ENCODE measurements at regions not wholly inside any gene's neighbourhood (a gene's known extent, or its start where the extent isn't known, plus 50 kb on each side); places are given as distances from the start of the nearest gene placed in this dataset.

GRCh38 chr7:95662987-95663386 is 66.7 kb upstream of the PDK4 start:
- Histone ChIP-seq H3K4ac (ENCODE audit: low read depth, low read length) (no peak overlapping the region), H3K56ac (ENCODE audit: extremely low read depth, insufficient read depth, low read length) (no peak overlapping the region), H3K4me3 (ENCODE audit: insufficient read depth, low read depth, low read length) (no peak overlapping the region), H4K20me1 (ENCODE audit: insufficient read depth, low read length) (no peaks in the 10 kb centered on the region), H2BK120ac (ENCODE audit: low read depth, low read length) (no peak overlapping the region), H2BK15ac (ENCODE audit: low read depth, low read length) (no peak overlapping the region), H4K5ac (ENCODE audit: low read depth, low read length) (no peak overlapping the region), H3K18ac (ENCODE audit: low read depth, low read length) (no peak overlapping the region), H3K9ac (ENCODE audit: low read depth, low read length) (no peak overlapping the region), H2BK5ac (ENCODE audit: low read depth, low read length, poor library complexity, severe bottlenecking) (no peak overlapping the region), H4K91ac (ENCODE audit: insufficient read depth, low read depth, low read length) (no peak overlapping the region), H4K8ac (ENCODE audit: low read depth in 2 of 2, low read length in 2 of 2) (no peak overlapping the region), H3K14ac (replicated peaks; ENCODE audit: low read depth, low read length) (no peak overlapping the region), H3K23ac (ENCODE audit: low read depth, low read length) (no peak overlapping the region), H3K27ac (ENCODE audit: insufficient read depth, low read length) (no peak overlapping the region), H2AK5ac (ENCODE audit: low read depth, low read length) (no peak overlapping the region), H3K4me2 (ENCODE audit: low read depth, low read length) (no peak overlapping the region), H3K27me3 (ENCODE audit: control insufficient read depth, insufficient read depth, low read length) (no peaks in the 10 kb centered on the region), H3K79me1 (ENCODE audit: low read depth in 1 of 2, low read length in 2 of 2) (no peaks in the 10 kb centered on the region), H2AFZ (replicated peaks; ENCODE audit: low read length, poor library complexity) (no peak overlapping the region), H3K36me3 (ENCODE audit: control insufficient read depth, insufficient read depth, low read length) (no peaks in the 10 kb centered on the region), H2BK20ac (ENCODE audit: low read depth, low read length) (no peak overlapping the region), H3K9me1 (ENCODE audit: insufficient read depth, low read length) (no peaks in the 10 kb centered on the region), H3K9me3 (ENCODE audit: control insufficient read depth, insufficient read depth, low read length) (no peaks in the 10 kb centered on the region), H3K4me1 (ENCODE audit: control insufficient read depth, insufficient read depth, low read length) (no peaks in the 10 kb centered on the region), H2AK9ac (replicated peaks; ENCODE audit: low read depth, low read length, poor library complexity) (no peak overlapping the region)
- WGBS, 2 experiments (ENCODE audit: extremely low coverage in 2 of 2, insufficient read length in 1 of 2): no CpG with 5 or more reads among the region's 1 CpG
- TF ChIP-seq MXI1 (IDR thresholded peaks at IDR 0.05; ENCODE audit: borderline replicate concordance, low read depth, low read length): no peak
- no peak for TF ChIP-seq FOS (IDR thresholded peaks at IDR 0.05; ENCODE audit: low read depth, low read length)
- TF ChIP-seq RCOR1 (IDR thresholded peaks at IDR 0.05; ENCODE audit: insufficient replicate concordance, low read length): no peak
- no peak for TF ChIP-seq USF2 (IDR thresholded peaks at IDR 0.05; ENCODE audit: low read depth, low read length)
- TF ChIP-seq BHLHE40 (IDR thresholded peaks at IDR 0.05; ENCODE audit: low read depth, low read length): no peak
- no peak for TF ChIP-seq SMC3 (IDR thresholded peaks at IDR 0.05; ENCODE audit: low read depth, low read length)
- no peak for TF ChIP-seq ELK1 (IDR thresholded peaks at IDR 0.05; ENCODE audit: borderline replicate concordance, low read depth, low read length)
- TF ChIP-seq NFE2L2 (IDR thresholded peaks at IDR 0.05; ENCODE audit: low read depth, low read length): no peak
- TF ChIP-seq RAD21 (IDR thresholded peaks at IDR 0.05; ENCODE audit: low read length): no peak
- TF ChIP-seq POLR2A (IDR thresholded peaks at IDR 0.05; ENCODE audit: low read depth, low read length): no peak
- no peak for TF ChIP-seq CTCF (conservative IDR thresholded peaks at IDR 0.05; ENCODE audit: low read depth, low read length)
- no peak for TF ChIP-seq MAZ (IDR thresholded peaks at IDR 0.05; ENCODE audit: borderline replicate concordance, low read depth, low read length)
- no peak for TF ChIP-seq CHD1 (IDR thresholded peaks at IDR 0.05; ENCODE audit: low read depth, low read length)
- no peak for TF ChIP-seq MAFK (IDR thresholded peaks at IDR 0.05; ENCODE audit: low read depth, low read length)
- no peak for TF ChIP-seq RFX5 (IDR thresholded peaks at IDR 0.05; ENCODE audit: low read depth, low read length)
- dilution Hi-C loops (cut with HindIII; ENCODE audit: low sequenced_read_pairs, unreplicated experiment) (no loop called here), intact Hi-C loops (cut with micrococcal nuclease) (no loop called here), in situ Hi-C loops (cut with MboI; ENCODE audit: low sequenced_read_pairs) (no loop called here)
- CTCF ChIA-PET: interaction anchor here (0.6 kb wide), 1 partner anchor 13 kb away, joined by 3 read pairs; no protein-coding TSS in a partner anchor
- POLR2A ChIA-PET (ENCODE audit: unreplicated experiment): no interaction called here
- ATAC-seq (ENCODE audit: low read depth) (no peak), DNase-seq (no peak)
- no TSS peak for BruUV-seq (replicated peaks)
